Upper lobe of left lung (tissue), 6 donors: ENCODE measurements at regions not wholly inside any gene's neighbourhood (a gene's known extent, or its start where the extent isn't known, plus 50 kb on each side); places are given as distances from the start of the nearest gene placed in this dataset.

ENCODE experiments used
- ATAC-seq, 2 donors: fragments of 200-7000 bp; cut with Tn5 transposase; one replicate each; pipeline ENCODE4 v1.9.1; 2022; ENCODE audit warnings: mild to moderate bottlenecking in 2 of 2, moderate library complexity in 2 of 2; ENCODE audit not compliant: low FRiP score in 2 of 2
- DNase-seq, 2 donors: peaks; one replicate each; pipeline ENCODE4 v3.0.0-alpha.2; 2019 to 2020
- H3K27ac ChIP-seq, 4 donors: fragments of 200-600 bp; sonication (generic); one replicate each; pipeline ENCODE4 v1.5.1; 2016 to 2019
- H3K27me3 ChIP-seq, 4 donors: fragments of 200-600 bp; sonication (generic); one replicate each; pipeline ENCODE4 v1.5.1; 2017 to 2019
- H3K36me3 ChIP-seq, 4 donors: fragments of 200-600 bp; sonication (generic); one replicate each; pipeline ENCODE4 v1.5.1; 2016 to 2019
- H3K4me1 ChIP-seq, 4 donors: fragments of 200-600 bp; sonication (generic); one replicate each; pipeline ENCODE4 v1.5.1; 2018 to 2019
- H3K4me3 ChIP-seq, 4 donors: fragments of 200-600 bp; sonication (generic); one replicate each; pipeline ENCODE4 v1.5.1; 2017 to 2019; ENCODE audit warnings: mild to moderate bottlenecking in 2 of 4, moderate library complexity in 1 of 4
- H3K9me3 ChIP-seq, 4 donors: fragments of 200-600 bp; sonication (generic); one replicate each; pipeline ENCODE4 v1.5.1; 2018 to 2019
- CTCF ChIP-seq, 6 experiments: fragments of 450-650 bp in 4 of 6; fragments of 200-600 bp in 2 of 6; sonication (generic) in 2 of 6; IDR thresholded peaks; one replicate each; pipeline ENCODE4 v1.5.1; 2016 to 2019; ENCODE audit warnings: antibody characterized with exemption in 6 of 6
- EP300 ChIP-seq, 4 donors: sonication (generic); formaldehyde crosslinking; IDR thresholded peaks; one replicate each; pipeline ENCODE4 v1.5.1; 2017; ENCODE audit warnings: antibody characterized with exemption in 4 of 4, control low read depth in 2 of 4
- POLR2A ChIP-seq, 4 donors: fragments of 450-650 bp; IDR thresholded peaks; one replicate each; pipeline ENCODE4 v1.5.1; 2016 to 2017; ENCODE audit warnings: antibody characterized with exemption in 4 of 4, mild to moderate bottlenecking in 2 of 4
- POLR2AphosphoS5 ChIP-seq, 2 donors: sonication (generic); formaldehyde crosslinking; IDR thresholded peaks; one replicate each; pipeline ENCODE4 v1.5.1; 2017; ENCODE audit warnings: antibody characterized with exemption in 2 of 2
- WGBS, 2 donors: methylation state at CpG; one replicate each; pipeline ENCODE4 v1.1.5; 2017 to 2018; 5-methylcytosine and 5-hydroxymethylcytosine counted together
- donor health status: DM: no; HTN: no; CAD: no; lungs with moderate emphysema.
- donor health status: DM: no; HTN: yes; CAD: no; lungs with severe emphysema.

- no peaks in the 10 kb centered on the region for H3K9me3 ChIP-seq
- ATAC-seq = no peak
These were observed 239.6 kb upstream of the ASCC3 start for GRCh38 chr6:101120747-101121146.

GRCh38 chr6:101125380-101125971 is 244.3 kb upstream of the ASCC3 start:
- no peaks in the 10 kb centered on the region for H3K4me1 ChIP-seq
- no peak overlapping the region for H3K27ac ChIP-seq
- H3K27me3 ChIP-seq = no peaks in the 10 kb centered on the region
- no peak overlapping the region for H3K4me3 ChIP-seq
- no peak for ATAC-seq
- H3K9me3 ChIP-seq = no peaks in the 10 kb centered on the region
- TF ChIP-seq POLR2AphosphoS5 (IDR thresholded peaks at IDR 0.05) (no peak), CTCF (IDR thresholded peaks at IDR 0.05) (no peak), EP300 (IDR thresholded peaks at IDR 0.05) (no peak)
- DNase-seq = no peak
- WGBS, 2 donors = 47 to 66% methylated on average over 3 of the region's 3 CpGs
- no peaks in the 10 kb centered on the region for H3K36me3 ChIP-seq

More at GRCh38 chr6:101120747-101121146, 239.6 kb upstream of the ASCC3 start:
- TF ChIP-seq POLR2AphosphoS5 (IDR thresholded peaks at IDR 0.05) (no peak), EP300 (IDR thresholded peaks at IDR 0.05) (no peak), POLR2A (IDR thresholded peaks at IDR 0.05) (no peak), CTCF (IDR thresholded peaks at IDR 0.05) (no peak)
- no peaks in the 10 kb centered on the region for H3K36me3 ChIP-seq
- H3K27me3 ChIP-seq = no peaks in the 10 kb centered on the region
- no peaks in the 10 kb centered on the region for H3K4me1 ChIP-seq
- WGBS, 2 donors = 79 to 82% methylated on average over 4 of the region's 4 CpGs
- H3K4me3 ChIP-seq = no peak overlapping the region
- H3K27ac ChIP-seq = no peak overlapping the region
- no peak for DNase-seq

- no peak for DNase-seq
- Histone ChIP-seq H3K4me1 (no peaks in the 10 kb centered on the region), H3K36me3 (no peaks in the 10 kb centered on the region), H3K9me3 (no peaks in the 10 kb centered on the region), H3K4me3 (no peak overlapping the region), H3K27ac (no peak overlapping the region), H3K27me3 (no peaks in the 10 kb centered on the region)
- no peak for ATAC-seq
- TF ChIP-seq EP300 (IDR thresholded peaks at IDR 0.05) (no peak), CTCF (IDR thresholded peaks at IDR 0.05) (no peak), POLR2A (IDR thresholded peaks at IDR 0.05) (no peak), POLR2AphosphoS5 (IDR thresholded peaks at IDR 0.05) (no peak)
- 47 to 63% methylated on average over 3 of the region's 3 CpGs for WGBS, 2 donors
These were observed 245.4 kb upstream of the ASCC3 start for GRCh38 chr6:101126501-101126900.

- DNase-seq (no peak), ATAC-seq (no peak)
- Histone ChIP-seq H3K27ac (no peak overlapping the region), H3K27me3 (no peaks in the 10 kb centered on the region), H3K4me1 (no peaks in the 10 kb centered on the region), H3K4me3 (no peak overlapping the region), H3K9me3 (no peaks in the 10 kb centered on the region), H3K36me3 (no peaks in the 10 kb centered on the region)
- 77 to 88% methylated on average over 1 of the region's 1 CpG for WGBS, 2 donors
- TF ChIP-seq POLR2AphosphoS5 (IDR thresholded peaks at IDR 0.05) = no peak
- TF ChIP-seq CTCF (IDR thresholded peaks at IDR 0.05) = no peak
- TF ChIP-seq EP300 (IDR thresholded peaks at IDR 0.05) = no peak
- TF ChIP-seq POLR2A (IDR thresholded peaks at IDR 0.05) = no peak
These were observed 248.7 kb upstream of the ASCC3 start for GRCh38 chr6:101129851-101130250.

GRCh38 chr6:101146389-101146788 is 247.1 kb upstream of the GRIK2 start:
- Histone ChIP-seq H3K4me1 (no peaks in the 10 kb centered on the region), H3K27me3 (no peaks in the 10 kb centered on the region), H3K36me3 (no peaks in the 10 kb centered on the region), H3K4me3 (no peak overlapping the region), H3K9me3 (no peaks in the 10 kb centered on the region), H3K27ac (no peak overlapping the region)
- no peak for ATAC-seq
- TF ChIP-seq POLR2A (IDR thresholded peaks at IDR 0.05) = no peak
- no peak for TF ChIP-seq CTCF (IDR thresholded peaks at IDR 0.05)
- no peak for TF ChIP-seq EP300 (IDR thresholded peaks at IDR 0.05)
- no peak for TF ChIP-seq POLR2AphosphoS5 (IDR thresholded peaks at IDR 0.05)
- WGBS, 2 donors = 88 to 97% methylated on average over 3 of the region's 3 CpGs
- no peak for DNase-seq
